NB4 (cell line): ENCODE measurements at regions not wholly inside any gene's neighbourhood (a gene's known extent, or its start where the extent isn't known, plus 50 kb on each side); places are given as distances from the start of the nearest gene placed in this dataset.

Source experiments
- CTCF ChIP-seq: IDR thresholded peaks from one replicate; pipeline ENCODE4 v1.5.1; 2012; ENCODE audit warnings: low read depth, low read length
- MAX ChIP-seq: IDR thresholded peaks from 2 replicates; pipeline ENCODE4 v1.6.1; 2011; ENCODE audit warnings: low read depth, low read length
- MYC ChIP-seq: IDR thresholded peaks from 2 replicates; pipeline ENCODE4 v1.6.1; 2011; ENCODE audit warnings: low read depth, low read length
- POLR2A ChIP-seq: IDR thresholded peaks from 2 replicates; pipeline ENCODE4 v1.6.1; 2011; ENCODE audit warnings: mild to moderate bottlenecking; ENCODE audit not compliant: insufficient read length; ENCODE audit errors: extremely low read depth

- TF ChIP-seq CTCF (no peak), MAX (peak; percentile 98), POLR2A (no peak), MYC (peak; percentile 92)
Observed at GRCh38 chr16:73154063-73154870, 106.3 kb upstream of the ZFHX3 start.
